IPS DF 4.7 (cell line): ENCODE measurements at regions not wholly inside any gene's neighbourhood (a gene's known extent, or its start where the extent isn't known, plus 50 kb on each side); places are given as distances from the start of the nearest gene placed in this dataset.
"Not testable (repeated sequence)": the region's sequence is repeated elsewhere in the genome, so short reads cannot be mapped to it uniquely, and the experiment has no call there.

Experiments
- DNase-seq: peaks from one replicate; pipeline ENCODE4 v3.0.0-alpha.2; 2013; ENCODE audit warnings: low spot score; ENCODE audit errors: extremely low read depth

- no peak for DNase-seq
Measured at GRCh38 chr22:26964642-26965041, 307.3 kb downstream of the MIAT start.

DNA sequence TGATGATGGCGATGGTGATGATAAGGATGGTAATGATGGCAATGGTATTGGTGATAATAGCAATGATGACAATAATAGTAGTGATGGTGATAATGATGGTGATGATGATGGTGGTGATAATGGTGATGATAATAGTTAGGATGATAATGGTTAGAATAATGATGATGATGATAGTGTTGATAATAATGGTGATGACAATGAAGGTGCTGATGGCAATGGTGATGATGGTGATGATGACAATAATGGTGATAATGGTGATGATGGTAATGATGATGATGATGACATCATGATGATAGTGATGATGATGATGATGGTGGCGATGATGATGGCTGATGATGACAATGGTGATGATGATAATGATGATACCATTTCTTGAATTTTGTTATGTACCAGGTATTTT lies 309.9 kb downstream of the MIAT start:
- DNase-seq, result no peak

- no peak for DNase-seq
Measured at GRCh38 chr22:26968859-26969523, 311.6 kb downstream of the MIAT start.

DNA sequence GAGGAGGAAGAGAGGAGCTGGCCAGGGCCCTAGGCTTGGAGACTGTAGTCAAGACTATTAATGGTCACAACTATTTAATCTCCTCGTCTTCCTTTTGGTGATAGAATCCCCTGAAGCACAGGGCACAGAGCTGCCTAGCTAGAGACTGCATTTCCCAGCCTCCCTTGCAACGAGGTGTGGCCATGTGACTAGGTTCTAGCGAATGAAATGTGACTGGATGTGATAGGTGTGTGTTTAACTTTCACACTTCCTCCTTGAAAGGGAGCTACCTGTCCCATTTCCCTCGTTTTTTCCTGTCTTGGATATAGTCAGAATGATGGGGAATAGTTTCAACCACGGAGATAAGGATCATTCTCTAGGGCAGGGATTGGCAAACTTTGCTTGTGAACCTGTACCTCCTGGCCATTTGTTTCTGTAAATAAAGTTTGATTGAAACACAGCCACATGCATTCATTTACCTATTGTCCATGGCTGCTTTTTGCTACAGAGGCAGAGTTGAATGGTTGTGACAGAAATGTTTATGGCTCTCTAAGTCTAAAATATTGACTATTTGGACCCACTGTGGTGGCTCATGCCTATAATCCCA lies 313.5 kb downstream of the MIAT start:
- DNase-seq, result no peak

GRCh38 chr22:26972286-26972685 lies 314.9 kb downstream of the MIAT start:
- DNase-seq, result no peak

- DNase-seq, result not testable (repeated sequence)
Measured at GRCh38 chr22:26972915-26973314, 315.5 kb downstream of the MIAT start.

DNA sequence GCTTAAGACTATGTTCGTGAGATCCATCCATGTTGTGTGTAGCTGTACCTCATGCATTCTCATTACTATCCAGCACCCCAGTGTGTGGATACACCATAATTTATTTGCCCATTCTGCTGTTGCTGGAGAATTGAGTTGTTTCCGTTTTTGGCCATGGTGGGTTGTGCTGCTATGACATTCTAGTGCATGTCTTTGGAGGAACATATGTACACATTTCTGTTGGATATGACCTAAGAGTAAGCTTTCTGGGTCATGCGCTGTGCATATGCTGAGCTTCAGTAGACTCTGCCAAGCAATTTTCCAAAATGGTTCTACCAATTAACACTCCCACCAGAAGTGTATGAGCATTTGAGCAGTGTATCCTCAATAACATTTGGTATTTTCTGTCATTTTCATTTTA lies 316.6 kb downstream of the MIAT start:
- DNase-seq, result no peak

DNA sequence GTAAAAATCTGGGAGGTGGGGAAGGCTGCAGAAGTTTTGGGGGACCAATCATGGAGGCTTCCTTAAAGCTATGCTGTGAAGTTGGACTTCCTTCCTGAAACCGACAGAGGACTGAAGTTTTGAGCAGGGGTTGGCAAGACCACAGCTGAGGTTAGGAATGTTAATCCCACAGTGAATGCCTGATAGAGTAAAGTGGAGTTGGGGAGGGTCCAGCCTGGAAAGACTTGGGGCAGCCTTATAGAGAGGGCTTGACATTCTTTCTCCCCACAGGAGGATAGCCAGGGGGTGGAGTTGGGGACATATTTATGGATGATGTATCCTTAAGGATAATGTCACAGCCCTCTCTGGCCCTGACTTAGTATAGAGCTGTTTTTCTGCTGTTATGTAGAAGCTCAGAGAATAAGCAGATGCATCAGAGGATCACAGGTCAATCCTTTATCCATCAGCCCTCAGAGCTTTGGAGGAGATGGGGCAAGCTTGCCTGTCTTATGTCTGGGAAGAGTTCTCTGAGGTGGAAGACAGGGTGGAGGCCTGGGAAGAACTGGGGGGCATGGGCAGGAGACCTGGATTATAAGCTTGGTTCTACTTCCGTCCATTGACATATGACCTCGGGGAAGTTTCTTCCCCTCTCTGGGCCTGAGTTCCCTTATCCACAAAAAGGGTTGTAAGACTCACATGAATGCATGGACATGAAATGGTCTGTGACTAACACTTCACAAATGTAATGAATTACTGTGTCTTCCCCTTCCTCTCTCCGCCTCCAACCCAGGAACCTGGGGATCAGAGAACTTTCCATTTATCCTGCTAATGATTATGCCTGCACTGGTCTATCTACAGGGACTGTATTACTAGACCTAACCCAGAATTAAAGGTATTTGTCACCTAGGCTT lies 317.8 kb downstream of the MIAT start:
- no peak for DNase-seq

DNA sequence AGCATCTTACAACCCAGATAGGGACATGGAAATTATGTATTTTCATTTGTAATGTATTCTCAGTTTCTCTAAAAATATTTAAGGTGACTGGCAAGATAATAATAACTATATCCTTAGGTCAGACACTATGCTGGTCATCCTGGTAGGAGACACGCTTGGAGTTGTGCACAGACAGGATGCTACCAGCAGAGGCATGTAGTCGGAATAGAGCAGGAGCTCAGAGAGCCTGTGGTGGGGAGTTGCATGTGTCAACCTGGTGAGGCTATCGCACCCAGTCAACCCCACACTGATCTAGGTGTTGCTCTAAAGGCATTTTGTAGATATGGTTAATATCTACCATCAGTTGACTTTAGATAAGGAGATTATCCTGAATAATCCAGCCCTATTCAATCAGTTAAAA lies 318.5 kb downstream of the MIAT start:
- DNase-seq, result no peak

DNA sequence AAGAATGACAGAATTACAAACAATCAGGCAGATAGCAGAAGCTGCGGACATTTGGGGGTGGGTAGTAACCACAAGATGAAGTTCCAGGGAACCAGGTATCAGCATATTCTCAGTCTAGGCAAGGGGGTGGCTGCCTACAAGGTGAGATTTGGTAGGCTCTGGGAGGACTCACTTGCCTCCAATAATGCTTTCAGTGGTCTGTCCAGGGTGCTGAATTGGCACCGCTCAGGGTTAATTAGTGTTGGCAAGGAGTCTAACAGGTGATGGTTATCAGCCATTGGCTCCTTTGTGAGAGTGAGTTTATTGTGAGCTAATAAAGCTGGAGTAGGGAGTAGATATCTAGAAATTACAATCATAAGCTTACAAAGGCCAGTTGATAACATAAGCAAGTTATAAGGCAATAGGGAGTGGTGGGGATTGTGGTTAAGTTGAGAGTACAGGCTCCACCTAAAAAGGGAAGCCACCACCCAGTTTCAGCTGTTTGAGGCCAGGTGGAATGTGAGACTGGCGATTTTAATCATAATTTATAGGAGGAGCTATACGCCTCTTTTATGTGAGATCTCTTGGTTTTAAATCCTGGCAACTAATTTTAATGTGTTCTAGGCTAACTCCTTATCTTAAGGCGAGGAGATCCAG lies 320.5 kb downstream of the MIAT start:
- DNase-seq, result no peak

- no peak for DNase-seq
Measured at GRCh38 chr22:26979294-26979693, 321.9 kb downstream of the MIAT start.

DNA sequence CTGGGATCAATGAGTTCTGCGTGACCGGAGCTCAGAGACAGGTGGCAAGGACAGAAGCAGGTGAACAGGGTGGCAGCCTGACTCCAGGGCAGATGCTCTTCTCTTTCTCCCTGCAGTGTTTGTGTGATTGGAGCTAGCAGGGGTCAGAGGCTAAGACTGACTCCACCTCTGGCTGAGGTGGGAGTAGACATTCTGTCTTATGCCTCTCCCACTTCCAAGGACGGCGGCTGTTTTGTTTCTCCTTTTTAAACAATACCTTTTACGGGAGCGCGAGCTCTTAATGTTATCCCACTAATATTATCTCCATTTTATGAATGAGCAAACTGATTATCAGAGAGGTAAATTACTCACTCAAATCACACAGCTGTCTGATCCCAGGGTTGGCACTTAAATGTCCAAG lies 323.7 kb downstream of the MIAT start:
- no peak for DNase-seq

DNA sequence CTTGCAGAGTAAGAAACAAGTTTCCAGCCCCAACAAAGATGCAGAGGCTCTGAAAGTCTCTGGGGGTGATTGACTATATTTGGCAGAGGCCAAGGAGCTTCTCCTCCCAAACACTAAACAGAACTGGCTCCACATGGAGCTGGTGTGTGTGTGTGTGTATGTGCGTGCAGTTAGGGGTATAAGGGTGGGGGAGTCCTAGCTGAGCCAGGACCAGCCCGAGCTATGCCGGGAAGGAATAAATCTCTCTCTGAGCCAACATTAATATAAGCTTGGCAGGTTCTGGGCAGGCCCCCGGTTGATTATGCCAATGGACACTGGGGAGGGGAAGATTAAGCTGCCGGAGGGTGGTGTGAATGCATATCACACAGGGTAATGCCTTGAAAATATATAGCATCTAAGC lies 324.2 kb downstream of the MIAT start:
- no peak for DNase-seq

GRCh38 chr22:26983311-26983710 lies 325.9 kb downstream of the MIAT start:
- no peak for DNase-seq

DNA sequence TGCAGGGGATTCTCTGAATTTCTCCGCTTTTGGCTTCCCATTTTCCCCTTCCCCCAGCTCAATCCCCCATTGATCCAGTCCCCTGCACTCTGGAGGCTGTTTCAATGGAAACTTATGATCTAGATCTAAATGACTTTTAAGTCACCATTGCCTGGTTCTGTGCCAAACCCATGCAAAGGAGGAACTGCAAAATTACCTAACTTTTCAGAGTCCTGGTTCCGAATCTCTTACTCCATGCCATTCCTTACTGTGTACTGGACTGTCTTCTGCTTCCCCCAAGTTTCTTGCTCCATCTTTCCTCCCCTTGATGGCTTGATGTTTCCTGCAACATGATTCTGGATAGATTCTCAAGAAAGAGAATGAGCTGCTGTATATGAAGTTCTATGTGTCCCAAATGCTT lies 327.8 kb downstream of the MIAT start:
- no peak for DNase-seq

GRCh38 chr22:26985931-26986782 lies 328.8 kb downstream of the MIAT start:
- DNase-seq, result no peak

- DNase-seq, result no peak
Measured at GRCh38 chr22:26986884-26987283, 329.5 kb downstream of the MIAT start.

DNA sequence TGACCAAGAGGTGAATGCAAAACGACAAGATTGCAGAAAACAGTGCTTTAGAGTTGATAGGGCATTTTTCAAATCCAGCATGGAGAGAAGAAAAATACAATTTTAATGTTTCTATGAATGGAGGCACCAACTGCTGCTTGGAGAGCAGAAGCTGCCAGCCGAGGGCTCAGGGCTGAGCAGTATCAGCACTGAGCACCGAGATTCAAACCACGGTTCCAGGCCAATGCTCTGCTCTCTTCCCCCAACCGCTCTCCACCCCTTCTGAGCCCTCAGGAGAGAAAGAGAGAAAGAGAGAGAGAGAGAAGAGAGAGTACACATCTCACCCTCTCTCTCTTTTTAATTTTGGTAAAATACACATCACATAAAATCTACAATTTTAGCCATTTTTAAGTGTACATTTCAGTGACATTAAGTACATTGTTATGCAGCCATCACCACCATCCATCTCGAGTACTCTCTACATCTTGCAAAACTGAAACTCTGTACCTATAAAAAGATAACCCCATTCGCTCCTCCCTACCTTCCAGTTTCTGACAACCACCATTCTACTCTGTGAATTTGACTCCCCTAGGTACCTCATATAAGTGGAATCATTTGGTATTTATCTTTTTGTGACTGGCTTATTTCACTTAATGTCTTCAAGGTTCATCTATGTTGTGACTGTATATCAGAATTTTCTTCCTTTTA lies 333.3 kb downstream of the MIAT start:
- no peak for DNase-seq

DNA sequence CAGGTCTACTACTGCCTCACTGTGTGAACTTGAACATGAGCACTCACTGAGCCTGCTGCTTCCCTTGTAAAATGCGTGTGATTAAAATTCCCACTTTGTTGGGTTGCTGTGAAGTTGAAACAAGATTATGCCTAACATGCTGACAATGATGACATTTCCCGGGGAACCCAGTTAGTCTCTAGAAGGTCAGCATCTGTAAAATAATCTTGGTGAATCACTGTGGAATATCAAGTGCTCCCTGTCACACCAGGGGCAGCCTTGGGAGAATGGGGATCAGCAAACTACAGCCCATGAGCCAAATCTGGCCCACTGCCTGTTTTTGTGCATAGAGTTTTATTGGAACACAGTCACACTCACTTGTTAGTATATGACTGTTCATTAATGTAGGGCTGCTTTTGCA lies 335.2 kb downstream of the MIAT start:
- no peak for DNase-seq

- no peak for DNase-seq
Measured at GRCh38 chr22:26993886-26994285, 336.5 kb downstream of the MIAT start.

DNA sequence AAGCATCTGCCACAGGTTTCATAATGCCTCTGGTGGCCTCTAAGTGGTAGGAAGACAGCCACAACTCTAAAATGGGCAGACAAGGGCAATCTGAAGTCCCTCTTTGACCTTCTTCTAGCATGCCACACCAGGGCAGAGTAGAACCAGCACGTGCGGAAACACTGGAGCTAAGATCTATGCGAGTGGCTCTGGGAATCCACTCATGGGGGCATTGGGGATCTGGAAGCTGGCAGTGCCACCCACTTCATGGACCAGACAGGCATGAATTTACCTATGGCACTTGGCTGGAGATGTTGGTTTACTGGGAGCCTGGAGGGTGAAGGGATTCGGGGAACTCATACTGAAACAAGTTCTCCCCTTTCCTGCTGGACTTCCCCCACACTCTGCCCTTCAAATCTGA lies 337.4 kb downstream of the MIAT start:
- no peak for DNase-seq
